ENCODE measurements at regions not wholly inside any gene's neighbourhood (a gene's known extent, or its start where the extent isn't known, plus 50 kb on each side); places are given as distances from the start of the nearest gene placed in this dataset.

- TF ChIP-seq RARB (CRISPR knock-in tag; IDR thresholded peaks at IDR 0.05) (no peak), TCF4 (CRISPR knock-in tag; IDR thresholded peaks at IDR 0.05; ENCODE audit: borderline replicate concordance) (no peak), ZFP30 (CRISPR knock-in tag; IDR thresholded peaks at IDR 0.05) (no peak), ARNTL (CRISPR knock-in tag; IDR thresholded peaks at IDR 0.05; ENCODE audit: borderline replicate concordance, low read depth) (no peak), CSDC2 (CRISPR knock-in tag; IDR thresholded peaks at IDR 0.05) (no peak)
Observed at GRCh38 chr3:107100137-107100536, 277.1 kb upstream of the CCDC54 start.

Data from SK-N-SH treated with all-trans-retinoic acid at 6 μM for 48 hours (cell line).